Cerebellar nuclear complex (tissue), 1 donor: ENCODE measurements at regions not wholly inside any gene's neighbourhood (a gene's known extent, or its start where the extent isn't known, plus 50 kb on each side); places are given as distances from the start of the nearest gene placed in this dataset.

ENCODE experiments used
- DNase-seq, 2 experiments: peaks; one replicate each; lab custom pipeline; 2025; lab: John Stamatoyannopoulos, UW

- DNase-seq: no peak
Measured at GRCh38 chr6:22621701-22622100, 52.3 kb downstream of the HDGFL1 start.

GRCh38 chr6:22622351-22622750 lies 53.0 kb downstream of the HDGFL1 start:
- DNase-seq: no peak

GRCh38 chr6:22622813-22623212 lies 53.4 kb downstream of the HDGFL1 start:
- no peak for DNase-seq

- DNase-seq: no peak
Measured at GRCh38 chr6:22627644-22628043, 58.3 kb downstream of the HDGFL1 start.

- DNase-seq: no peak
Measured at GRCh38 chr6:22631091-22631490, 61.7 kb downstream of the HDGFL1 start.

- no peak for DNase-seq
Measured at GRCh38 chr6:22632581-22633145, 63.3 kb downstream of the HDGFL1 start.

GRCh38 chr6:22636452-22636851 lies 67.1 kb downstream of the HDGFL1 start:
- DNase-seq: no peak

- no peak for DNase-seq
Measured at GRCh38 chr6:22637782-22638181, 68.4 kb downstream of the HDGFL1 start.

GRCh38 chr6:22638320-22638719 lies 69.0 kb downstream of the HDGFL1 start:
- DNase-seq: no peak

GRCh38 chr6:22642254-22642653 lies 72.9 kb downstream of the HDGFL1 start:
- no peak for DNase-seq

GRCh38 chr6:22643780-22644179 lies 74.4 kb downstream of the HDGFL1 start:
- no peak for DNase-seq

GRCh38 chr6:22647719-22648118 lies 78.4 kb downstream of the HDGFL1 start:
- no peak for DNase-seq

GRCh38 chr6:22651731-22652130 lies 82.4 kb downstream of the HDGFL1 start:
- DNase-seq: no peak

GRCh38 chr6:22653980-22654610 lies 84.7 kb downstream of the HDGFL1 start:
- DNase-seq: no peak

GRCh38 chr6:22656706-22657351 lies 87.5 kb downstream of the HDGFL1 start:
- DNase-seq: no peak

GRCh38 chr6:22657352-22657980 lies 88.1 kb downstream of the HDGFL1 start:
- no peak for DNase-seq

- DNase-seq: no peak
Measured at GRCh38 chr6:22658183-22658582, 88.8 kb downstream of the HDGFL1 start.

- DNase-seq: no peak
Measured at GRCh38 chr6:22658934-22659333, 89.6 kb downstream of the HDGFL1 start.

- no peak for DNase-seq
Measured at GRCh38 chr6:22664968-22665367, 95.6 kb downstream of the HDGFL1 start.

- no peak for DNase-seq
Measured at GRCh38 chr6:22666021-22666420, 96.7 kb downstream of the HDGFL1 start.

GRCh38 chr6:22666586-22666985 lies 97.2 kb downstream of the HDGFL1 start:
- no peak for DNase-seq

GRCh38 chr6:22667855-22668254 lies 98.5 kb downstream of the HDGFL1 start:
- no peak for DNase-seq

- DNase-seq: no peak
Measured at GRCh38 chr6:22668307-22668706, 98.9 kb downstream of the HDGFL1 start.
